IMR-90 (cell line): ENCODE measurements at regions not wholly inside any gene's neighbourhood (a gene's known extent, or its start where the extent isn't known, plus 50 kb on each side); places are given as distances from the start of the nearest gene placed in this dataset.
A peak's percentile ranks its signal among the peaks of the same experiment; 100 is the strongest.

ENCODE experiments used
- ATAC-seq: fragments of 200-7000 bp; cut with Tn5 transposase; 2 replicates; pipeline ENCODE4 v1.9.1; 2020; ENCODE audit warnings: low read depth, mild to moderate bottlenecking, moderate library complexity
- BruUV-seq: library from RNA; stranded (reverse); fragments of 400-500 nt; replicated peaks from 2 replicates; lab custom pipeline; 2021; lab: Mats Ljungman, UMichigan
- CTCF ChIA-PET: fragments of 300-600 bp; formaldehyde crosslinking; extraction: SDS; loops from one replicate; lab custom pipeline; 2021; ENCODE audit warnings: antibody characterized with exemption; lab: Yijun Ruan, JAX
- POLR2A ChIA-PET: fragments of 300-600 bp; sonication (Branson Sonifier 250); formaldehyde crosslinking; loops from one replicate; lab custom pipeline; 2022; ENCODE audit warnings: antibody characterized with exemption; ENCODE audit not compliant: unreplicated experiment; lab: Charles Lee
- DNase-seq: peaks from one replicate; pipeline ENCODE4 v3.0.0; 2013
- H2AFZ ChIP-seq: replicated peaks from 2 replicates; pipeline ENCODE3; 2013; ENCODE audit warnings: low read length, mild to moderate bottlenecking; ENCODE audit not compliant: poor library complexity
- H2AK5ac ChIP-seq: 2 replicates; pipeline ENCODE4 v1.6.1; 2013; ENCODE audit warnings: low read depth, low read length, inconsistent platforms
- H2AK9ac ChIP-seq: replicated peaks from 2 replicates; pipeline ENCODE3; 2013; ENCODE audit warnings: mild to moderate bottlenecking, low read depth, low read length, moderate library complexity; ENCODE audit not compliant: poor library complexity
- H2BK120ac ChIP-seq: 2 replicates; pipeline ENCODE4 v1.6.1; 2013; ENCODE audit warnings: low read depth, low read length, inconsistent platforms
- H2BK15ac ChIP-seq: 3 replicates; pipeline ENCODE4 v1.6.1; 2013; ENCODE audit warnings: low read depth, low read length, inconsistent platforms
- H2BK20ac ChIP-seq: 2 replicates; pipeline ENCODE4 v1.6.1; 2013; ENCODE audit warnings: low read depth, mild to moderate bottlenecking, inconsistent platforms, low read length, moderate library complexity
- H2BK5ac ChIP-seq: 2 replicates; pipeline ENCODE4 v1.6.1; 2013; ENCODE audit warnings: mild to moderate bottlenecking, low read depth, low read length, inconsistent platforms; ENCODE audit not compliant: poor library complexity, severe bottlenecking
- H3K14ac ChIP-seq: replicated peaks from 2 replicates; pipeline ENCODE4 v1.6.1; 2013; ENCODE audit warnings: low read depth, low read length, inconsistent platforms
- H3K18ac ChIP-seq: 2 replicates; pipeline ENCODE4 v1.6.1; 2013; ENCODE audit warnings: low read depth, low read length, control low read depth
- H3K23ac ChIP-seq: 2 replicates; pipeline ENCODE4 v1.6.1; 2013; ENCODE audit warnings: low read depth, low read length, inconsistent platforms
- H3K27ac ChIP-seq: 2 replicates; pipeline ENCODE4 v1.5.1; 2013; ENCODE audit warnings: mild to moderate bottlenecking, control low read depth, low read length; ENCODE audit not compliant: insufficient read depth
- H3K27me3 ChIP-seq: 2 replicates; pipeline ENCODE4 v1.6.1; 2013; ENCODE audit warnings: low read length; ENCODE audit not compliant: control insufficient read depth, insufficient read depth
- H3K36me3 ChIP-seq: 2 replicates; pipeline ENCODE4 v1.6.1; 2013; ENCODE audit warnings: low read length, mixed read lengths; ENCODE audit not compliant: control insufficient read depth, insufficient read depth
- H3K4ac ChIP-seq: 2 replicates; pipeline ENCODE4 v1.6.1; 2013; ENCODE audit warnings: low read depth, low read length, inconsistent platforms
- H3K4me1 ChIP-seq: 2 replicates; pipeline ENCODE4 v1.6.1; 2013; ENCODE audit warnings: low read length, mixed read lengths; ENCODE audit not compliant: control insufficient read depth, insufficient read depth
- H3K4me2 ChIP-seq: 2 replicates; pipeline ENCODE4 v1.6.1; 2013; ENCODE audit warnings: low read depth, mild to moderate bottlenecking, control low read depth, low read length, moderate library complexity
- H3K4me3 ChIP-seq: 2 replicates; pipeline ENCODE4 v1.5.1; 2013; ENCODE audit warnings: low read depth, mild to moderate bottlenecking, control low read depth, low read length, moderate library complexity; ENCODE audit not compliant: insufficient read depth
- H3K56ac ChIP-seq: 2 replicates; pipeline ENCODE4 v1.6.1; 2013; ENCODE audit warnings: low read length, inconsistent platforms; ENCODE audit not compliant: insufficient read depth; ENCODE audit errors: extremely low read depth
- H3K79me1 ChIP-seq, 2 experiments: 2 replicates each; pipeline ENCODE4 v1.6.1; 2013; ENCODE audit warnings: low read length in 2 of 2, inconsistent platforms in 1 of 2, low read depth in 1 of 2
- H3K9ac ChIP-seq: 2 replicates; pipeline ENCODE4 v1.6.1; 2013; ENCODE audit warnings: low read depth, low read length, control low read depth
- H3K9me1 ChIP-seq: 2 replicates; pipeline ENCODE4 v1.6.1; 2013; ENCODE audit warnings: low read length, inconsistent platforms; ENCODE audit not compliant: insufficient read depth
- H3K9me3 ChIP-seq: 2 replicates; pipeline ENCODE4 v1.6.1; 2013; ENCODE audit warnings: low read length; ENCODE audit not compliant: control insufficient read depth, insufficient read depth
- H4K20me1 ChIP-seq: 2 replicates; pipeline ENCODE4 v1.6.1; 2013; ENCODE audit warnings: low read length, inconsistent platforms; ENCODE audit not compliant: insufficient read depth
- H4K5ac ChIP-seq: 2 replicates; pipeline ENCODE4 v1.6.1; 2013; ENCODE audit warnings: mild to moderate bottlenecking, low read depth, low read length, control low read depth
- H4K8ac ChIP-seq, 2 experiments: 2 replicates each; pipeline ENCODE4 v1.6.1; 2013; ENCODE audit warnings: low read depth in 2 of 2, low read length in 2 of 2, control low read depth in 1 of 2, inconsistent platforms in 1 of 2
- H4K91ac ChIP-seq: 2 replicates; pipeline ENCODE4 v1.6.1; 2013; ENCODE audit warnings: low read depth, low read length, inconsistent platforms; ENCODE audit not compliant: insufficient read depth
- BHLHE40 ChIP-seq: fragments of 150-350 bp; IDR thresholded peaks from 2 replicates; pipeline ENCODE4 v1.6.1; 2016; ENCODE audit warnings: mild to moderate bottlenecking, low read depth, low read length
- CEBPB ChIP-seq: IDR thresholded peaks from 2 replicates; pipeline ENCODE4 v1.6.1; 2012; ENCODE audit warnings: low read depth, low read length, improper control_type of control experiment
- CHD1 ChIP-seq: IDR thresholded peaks from 2 replicates; pipeline ENCODE4 v1.6.1; 2012; ENCODE audit warnings: low read depth, low read length, improper control_type of control experiment
- MAZ ChIP-seq: IDR thresholded peaks from 2 replicates; pipeline ENCODE4 v1.6.1; 2012; ENCODE audit warnings: low read depth, mild to moderate bottlenecking, low read length, improper control_type of control experiment, moderate library complexity, borderline replicate concordance
- MXI1 ChIP-seq: IDR thresholded peaks from 2 replicates; pipeline ENCODE4 v1.6.1; 2012; ENCODE audit warnings: low read depth, mild to moderate bottlenecking, low read length, moderate library complexity, borderline replicate concordance
- NFE2L2 ChIP-seq: fragments of 150-350 bp; IDR thresholded peaks from 2 replicates; pipeline ENCODE4 v1.6.1; 2016; ENCODE audit warnings: low read depth, mild to moderate bottlenecking, low read length
- POLR2A ChIP-seq: IDR thresholded peaks from 2 replicates; pipeline ENCODE4 v1.6.1; 2012; ENCODE audit warnings: mild to moderate bottlenecking, low read depth, low read length
- RAD21 ChIP-seq: IDR thresholded peaks from 2 replicates; pipeline ENCODE4 v1.6.1; 2012; ENCODE audit warnings: low read length, improper control_type of control experiment
- RCOR1 ChIP-seq: IDR thresholded peaks from 2 replicates; pipeline ENCODE4 v1.6.1; 2012; ENCODE audit warnings: mild to moderate bottlenecking, low read length, improper control_type of control experiment; ENCODE audit not compliant: insufficient replicate concordance
- SMC3 ChIP-seq: fragments of 150-350 bp; IDR thresholded peaks from 2 replicates; pipeline ENCODE4 v1.6.1; 2016; ENCODE audit warnings: low read depth, mild to moderate bottlenecking, antibody characterized with exemption, low read length, moderate library complexity
- WGBS, 2 experiments: methylation state at CpG; one replicate each; pipeline versions ENCODE4 v1.1.5 to v1.1.7; 2013; ENCODE audit warnings: missing lambda C conversion rate in 2 of 2; ENCODE audit not compliant: insufficient read length in 1 of 2; ENCODE audit errors: extremely low coverage in 2 of 2; 5-methylcytosine and 5-hydroxymethylcytosine counted together
- dilution Hi-C: fragments of 300-500 bp; cut with HindIII; formaldehyde crosslinking; loops from one replicate; pipeline ENCODE4 v1.14.3; 2018; ENCODE audit warnings: low sequenced_read_pairs; ENCODE audit not compliant: unreplicated experiment
- in situ Hi-C: fragments of 300-500 bp; cut with MboI; formaldehyde crosslinking; loops from 3 replicates; pipeline ENCODE4 v1.14.3; 2019; ENCODE audit warnings: low sequenced_read_pairs, inconsistent platforms, mixed read lengths
- intact Hi-C: fragments of 100-400 bp; cut with micrococcal nuclease; formaldehyde crosslinking; loops from 2 replicates; pipeline ENCODE4 v1.10.0; 2022
- TF ChIP-seq, protein P1 (sequence below): conservative IDR thresholded peaks from 2 replicates; pipeline ENCODE4 v1.5.1; 2012; ENCODE audit warnings: mild to moderate bottlenecking, low read depth, low read length, improper control_type of control experiment
- TF ChIP-seq, protein P2 (sequence below): fragments of 150-350 bp; IDR thresholded peaks from 2 replicates; pipeline ENCODE4 v1.6.1; 2016; ENCODE audit warnings: low read depth, mild to moderate bottlenecking, low read length, moderate library complexity, borderline replicate concordance
- TF ChIP-seq, protein P3 (sequence below): fragments of 150-350 bp; IDR thresholded peaks from 2 replicates; pipeline ENCODE4 v1.6.1; 2017; ENCODE audit warnings: mild to moderate bottlenecking, antibody characterized with exemption, low read length, low read depth

DNA sequence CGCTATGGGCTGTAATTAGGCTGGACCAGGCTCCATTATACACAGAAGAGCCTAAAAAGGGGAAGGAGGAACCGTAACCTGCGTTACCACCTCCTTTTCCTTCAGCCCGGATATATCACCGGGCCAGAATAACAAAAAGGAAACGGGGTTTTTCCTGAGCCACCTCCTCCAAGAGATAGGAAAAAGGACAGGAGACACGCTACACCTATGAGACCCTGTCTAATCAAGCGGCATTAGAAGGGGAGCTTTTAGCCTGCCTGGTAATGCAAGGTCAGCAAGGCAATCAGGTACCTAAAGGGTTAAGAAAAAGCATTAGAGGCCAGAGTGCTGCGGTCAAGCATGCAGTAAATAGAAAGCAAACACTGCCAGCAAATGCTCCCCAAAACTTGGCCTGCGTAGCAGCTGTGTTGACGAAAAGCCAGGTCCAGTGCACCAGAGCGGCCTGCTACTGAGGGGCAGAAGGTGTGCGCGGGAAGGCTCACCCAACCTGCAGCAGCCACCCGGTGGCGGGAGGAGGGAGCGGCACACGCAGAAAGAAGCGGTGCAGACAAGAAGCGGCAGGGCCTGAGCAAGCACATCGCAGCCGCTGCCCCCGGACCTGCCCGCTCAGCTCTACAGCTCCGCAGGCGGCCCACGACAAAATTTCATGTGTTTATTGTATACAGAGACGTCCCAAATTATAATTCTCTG lies 1466.1 kb downstream of the UQCRFS1 start:
- Histone ChIP-seq H2AFZ (no peak overlapping the region), H3K9me1 (no peaks in the 10 kb centered on the region; the same call in 1 of the 2 replicates), H3K36me3 (no peaks in the 10 kb centered on the region), H3K27me3 (no peaks in the 10 kb centered on the region), H3K23ac (no peak overlapping the region), H3K4ac (no peak overlapping the region), H3K9me3 (no peaks in the 10 kb centered on the region), H2BK20ac (no peak overlapping the region), H3K14ac (no peak overlapping the region), H3K56ac (no peak overlapping the region), H2BK120ac (no peak overlapping the region), H3K18ac (no peak overlapping the region), H4K8ac (no peak overlapping the region), H3K4me1 (peaks cover 2% of the 10 kb centered on the region; the same call in 1 of the 2 replicates), H3K27ac (no peak overlapping the region), H3K79me1 (no peaks in the 10 kb centered on the region; a peak in 1 of 4 replicates), H2BK5ac (no peak overlapping the region), H2BK15ac (no peak overlapping the region), H4K5ac (no peak overlapping the region), H3K9ac (no peak overlapping the region), H2AK5ac (no peak overlapping the region), H4K91ac (no peak overlapping the region), H3K4me2 (no peak overlapping the region; the same call in 1 of the 2 replicates), H3K4me3 (no peak overlapping the region), H4K20me1 (no peaks in the 10 kb centered on the region), H2AK9ac (no peak overlapping the region)
- dilution Hi-C loops (no loop called here), in situ Hi-C loops (no loop called here), intact Hi-C loops (no loop called here)
- ChIA-PET CTCF (interaction anchor here (0.6 to 1.5 kb wide), 3 partner anchors 15 to 472 kb away, joined by 3 to 6 read pairs (median 3); no protein-coding TSS in a partner anchor), POLR2A (no interaction called here)
- no TSS peak for BruUV-seq
- TF ChIP-seq RAD21 (no peak), SMC3 (no peak), BHLHE40 (no peak), POLR2A (no peak), CEBPB (no peak), RCOR1 (no peak), CHD1 (no peak), MXI1 (no peak), NFE2L2 (no peak), MAZ (no peak)
- TF ChIP-seq, protein P1, sequence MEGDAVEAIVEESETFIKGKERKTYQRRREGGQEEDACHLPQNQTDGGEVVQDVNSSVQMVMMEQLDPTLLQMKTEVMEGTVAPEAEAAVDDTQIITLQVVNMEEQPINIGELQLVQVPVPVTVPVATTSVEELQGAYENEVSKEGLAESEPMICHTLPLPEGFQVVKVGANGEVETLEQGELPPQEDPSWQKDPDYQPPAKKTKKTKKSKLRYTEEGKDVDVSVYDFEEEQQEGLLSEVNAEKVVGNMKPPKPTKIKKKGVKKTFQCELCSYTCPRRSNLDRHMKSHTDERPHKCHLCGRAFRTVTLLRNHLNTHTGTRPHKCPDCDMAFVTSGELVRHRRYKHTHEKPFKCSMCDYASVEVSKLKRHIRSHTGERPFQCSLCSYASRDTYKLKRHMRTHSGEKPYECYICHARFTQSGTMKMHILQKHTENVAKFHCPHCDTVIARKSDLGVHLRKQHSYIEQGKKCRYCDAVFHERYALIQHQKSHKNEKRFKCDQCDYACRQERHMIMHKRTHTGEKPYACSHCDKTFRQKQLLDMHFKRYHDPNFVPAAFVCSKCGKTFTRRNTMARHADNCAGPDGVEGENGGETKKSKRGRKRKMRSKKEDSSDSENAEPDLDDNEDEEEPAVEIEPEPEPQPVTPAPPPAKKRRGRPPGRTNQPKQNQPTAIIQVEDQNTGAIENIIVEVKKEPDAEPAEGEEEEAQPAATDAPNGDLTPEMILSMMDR, result no peak
- TF ChIP-seq, protein P2, sequence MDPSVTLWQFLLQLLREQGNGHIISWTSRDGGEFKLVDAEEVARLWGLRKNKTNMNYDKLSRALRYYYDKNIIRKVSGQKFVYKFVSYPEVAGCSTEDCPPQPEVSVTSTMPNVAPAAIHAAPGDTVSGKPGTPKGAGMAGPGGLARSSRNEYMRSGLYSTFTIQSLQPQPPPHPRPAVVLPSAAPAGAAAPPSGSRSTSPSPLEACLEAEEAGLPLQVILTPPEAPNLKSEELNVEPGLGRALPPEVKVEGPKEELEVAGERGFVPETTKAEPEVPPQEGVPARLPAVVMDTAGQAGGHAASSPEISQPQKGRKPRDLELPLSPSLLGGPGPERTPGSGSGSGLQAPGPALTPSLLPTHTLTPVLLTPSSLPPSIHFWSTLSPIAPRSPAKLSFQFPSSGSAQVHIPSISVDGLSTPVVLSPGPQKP, result no peak
- TF ChIP-seq, protein P3, sequence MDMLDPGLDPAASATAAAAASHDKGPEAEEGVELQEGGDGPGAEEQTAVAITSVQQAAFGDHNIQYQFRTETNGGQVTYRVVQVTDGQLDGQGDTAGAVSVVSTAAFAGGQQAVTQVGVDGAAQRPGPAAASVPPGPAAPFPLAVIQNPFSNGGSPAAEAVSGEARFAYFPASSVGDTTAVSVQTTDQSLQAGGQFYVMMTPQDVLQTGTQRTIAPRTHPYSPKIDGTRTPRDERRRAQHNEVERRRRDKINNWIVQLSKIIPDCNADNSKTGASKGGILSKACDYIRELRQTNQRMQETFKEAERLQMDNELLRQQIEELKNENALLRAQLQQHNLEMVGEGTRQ, result no peak
- ATAC-seq, result peak; percentile 74
- WGBS, 2 experiments, result no CpG with 5 or more reads among the region's 28 CpGs
- DNase-seq, result peak; percentile 1
